Keratinocyte (primary cell): ENCODE measurements at regions not wholly inside any gene's neighbourhood (a gene's known extent, or its start where the extent isn't known, plus 50 kb on each side); places are given as distances from the start of the nearest gene placed in this dataset.
"Not testable (repeated sequence)": the region's sequence is repeated elsewhere in the genome, so short reads cannot be mapped to it uniquely, and the experiment has no call there.

Experiments
- DNase-seq: peaks from one replicate; pipeline ENCODE4 v3.0.0-alpha.2; 2011; ENCODE audit warnings: low read depth, missing footprints, low spot score
- FAIRE-seq: peaks from 2 replicates; lab custom pipeline; 2011; peaks lifted over from hg19 to GRCh38; lab: Jason Lieb, UNC
- H2AFZ ChIP-seq: 2 replicates; pipeline ENCODE4 v1.6.0; 2012; ENCODE audit warnings: low read length, control low read depth, inconsistent platforms; ENCODE audit not compliant: control insufficient read depth
- H3K27ac ChIP-seq: 2 replicates; pipeline ENCODE4 v1.5.1; 2011; ENCODE audit warnings: low read length; ENCODE audit not compliant: control insufficient read depth, insufficient read depth
- H3K27me3 ChIP-seq: 3 replicates; pipeline ENCODE4 v1.6.0; 2011; ENCODE audit warnings: low read length; ENCODE audit not compliant: control insufficient read depth, insufficient read depth; ENCODE audit errors: extremely low read depth
- H3K36me3 ChIP-seq, 2 experiments: 2 replicates in 1 of 2; 3 replicates in 1 of 2; pipeline ENCODE4 v1.5.1; 2011; ENCODE audit warnings: low read length in 2 of 2, mild to moderate bottlenecking in 1 of 2; ENCODE audit not compliant: control insufficient read depth in 2 of 2, insufficient read depth in 2 of 2; ENCODE audit errors: extremely low read depth in 1 of 2
- H3K4me1 ChIP-seq: 3 replicates; pipeline ENCODE4 v1.5.1; 2011; ENCODE audit warnings: low read length; ENCODE audit not compliant: control insufficient read depth, insufficient read depth; ENCODE audit errors: extremely low read depth
- H3K4me2 ChIP-seq: 3 replicates; pipeline ENCODE4 v1.6.0; 2011; ENCODE audit warnings: low read depth, low read length; ENCODE audit not compliant: control insufficient read depth, insufficient read depth; ENCODE audit errors: extremely low read depth
- H3K4me3 ChIP-seq, 3 experiments: fragments of 200-600 bp in 1 of 3; sonication (generic) in 1 of 3; 2 replicates in 2 of 3; 3 replicates in 1 of 3; pipeline ENCODE4 v1.5.1; 2011 to 2016; ENCODE audit warnings: low read length in 3 of 3, mild to moderate bottlenecking in 3 of 3, control low read depth in 2 of 3, inconsistent platforms in 1 of 3, low read depth in 1 of 3, mixed read lengths in 1 of 3, mixed run types in 1 of 3, moderate library complexity in 1 of 3; ENCODE audit not compliant: control insufficient read depth in 2 of 3, insufficient read depth in 2 of 3; ENCODE audit errors: extremely low read depth in 1 of 3
- H3K79me2 ChIP-seq: 2 replicates; pipeline ENCODE4 v1.6.0; 2012; ENCODE audit warnings: low read length; ENCODE audit not compliant: control insufficient read depth, insufficient read depth
- H3K9ac ChIP-seq: 3 replicates; pipeline ENCODE4 v1.6.0; 2011; ENCODE audit warnings: low read length; ENCODE audit not compliant: control insufficient read depth, insufficient read depth; ENCODE audit errors: extremely low read depth
- H3K9me1 ChIP-seq: 3 replicates; pipeline ENCODE4 v1.6.0; 2011; ENCODE audit warnings: low read length; ENCODE audit not compliant: control insufficient read depth, insufficient read depth; ENCODE audit errors: extremely low read depth
- H3K9me3 ChIP-seq: 2 replicates; pipeline ENCODE4 v1.5.1; 2012; ENCODE audit warnings: low read depth, low read length; ENCODE audit not compliant: control insufficient read depth
- H4K20me1 ChIP-seq: 3 replicates; pipeline ENCODE4 v1.6.0; 2011; ENCODE audit warnings: low read length; ENCODE audit not compliant: control insufficient read depth, insufficient read depth; ENCODE audit errors: extremely low read depth
- EZH2 ChIP-seq: IDR thresholded peaks from one replicate; pipeline ENCODE4 v1.6.1; 2012; ENCODE audit warnings: inconsistent platforms, mild to moderate bottlenecking, low read length, moderate library complexity
- dilution Hi-C: fragments of 300-500 bp; cut with MboI; formaldehyde crosslinking; loops from one replicate; pipeline ENCODE4 v1.7.0; 2020; ENCODE audit warnings: low sequenced_read_pairs; ENCODE audit not compliant: extremely low pct_ligation_motif_present
- TF ChIP-seq, protein P1 (sequence below), 3 experiments: IDR thresholded peaks in 1 of 3; conservative IDR thresholded peaks in 1 of 3; optimal IDR thresholded peaks in 1 of 3; 2 replicates in 2 of 3; 3 replicates in 1 of 3; pipeline versions ENCODE3 to v1.5.1; 2011; ENCODE audit warnings: low read length in 3 of 3, mild to moderate bottlenecking in 3 of 3, moderate library complexity in 2 of 3, control low read depth in 1 of 3, inconsistent platforms in 1 of 3; ENCODE audit not compliant: insufficient read depth in 2 of 3; ENCODE audit errors: extremely low read depth in 1 of 3

DNA sequence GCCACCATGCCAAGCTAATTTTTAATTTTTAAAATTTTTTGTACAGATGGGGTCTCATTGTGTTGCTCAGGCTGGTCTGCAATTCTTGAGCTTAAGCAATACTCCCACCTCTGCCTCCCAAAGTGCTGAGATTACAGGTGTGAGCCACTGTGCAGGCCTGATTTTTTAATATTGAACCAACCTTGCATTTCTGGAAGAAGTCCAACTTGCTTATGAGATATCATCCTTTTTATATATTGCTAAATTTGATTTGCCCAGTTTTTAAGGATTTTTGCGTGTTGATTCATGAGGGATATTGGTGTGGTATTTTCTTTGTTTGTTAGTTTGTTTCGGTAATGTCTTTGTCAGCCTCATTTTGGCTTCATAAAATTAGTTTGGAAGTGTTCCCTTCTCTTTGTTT is 196.4 kb downstream of the SEC14L1 start:
- dilution Hi-C loops, result no loop called here
- peaks cover 86% of the 10 kb centered on the region for H3K79me2 ChIP-seq
- FAIRE-seq, result no peak
- peaks cover 5 to 6% of the 10 kb centered on the region in 2 experiments for H3K36me3 ChIP-seq
- TF ChIP-seq EZH2, result no peak
- TF ChIP-seq, protein P1, sequence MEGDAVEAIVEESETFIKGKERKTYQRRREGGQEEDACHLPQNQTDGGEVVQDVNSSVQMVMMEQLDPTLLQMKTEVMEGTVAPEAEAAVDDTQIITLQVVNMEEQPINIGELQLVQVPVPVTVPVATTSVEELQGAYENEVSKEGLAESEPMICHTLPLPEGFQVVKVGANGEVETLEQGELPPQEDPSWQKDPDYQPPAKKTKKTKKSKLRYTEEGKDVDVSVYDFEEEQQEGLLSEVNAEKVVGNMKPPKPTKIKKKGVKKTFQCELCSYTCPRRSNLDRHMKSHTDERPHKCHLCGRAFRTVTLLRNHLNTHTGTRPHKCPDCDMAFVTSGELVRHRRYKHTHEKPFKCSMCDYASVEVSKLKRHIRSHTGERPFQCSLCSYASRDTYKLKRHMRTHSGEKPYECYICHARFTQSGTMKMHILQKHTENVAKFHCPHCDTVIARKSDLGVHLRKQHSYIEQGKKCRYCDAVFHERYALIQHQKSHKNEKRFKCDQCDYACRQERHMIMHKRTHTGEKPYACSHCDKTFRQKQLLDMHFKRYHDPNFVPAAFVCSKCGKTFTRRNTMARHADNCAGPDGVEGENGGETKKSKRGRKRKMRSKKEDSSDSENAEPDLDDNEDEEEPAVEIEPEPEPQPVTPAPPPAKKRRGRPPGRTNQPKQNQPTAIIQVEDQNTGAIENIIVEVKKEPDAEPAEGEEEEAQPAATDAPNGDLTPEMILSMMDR (optimal IDR thresholded peaks at IDR 0.05 in 1 of 3, IDR thresholded peaks at IDR 0.05 in 1 of 3, conservative IDR thresholded peaks at IDR 0.05 in 1 of 3; ENCODE audit: extremely low read depth in 1 of 3, insufficient read depth in 2 of 3, low read length in 3 of 3), result no peak
- no peak for DNase-seq
- peaks cover 1% of the 10 kb centered on the region for H3K9me1 ChIP-seq
- H3K4me1 ChIP-seq, result peaks cover 19% of the 10 kb centered on the region
- no peak overlapping the region for H3K4me3 ChIP-seq
- H3K27me3 ChIP-seq, result no peaks in the 10 kb centered on the region
- no peaks in the 10 kb centered on the region for H3K9me3 ChIP-seq
- no peak overlapping the region for H3K27ac ChIP-seq
- no peak overlapping the region for H3K9ac ChIP-seq
- no peak overlapping the region for H2AFZ ChIP-seq
- H4K20me1 ChIP-seq, result peaks cover 14% of the 10 kb centered on the region
- no peak overlapping the region for H3K4me2 ChIP-seq

GRCh38 chr17:77341069-77341541 is 200.3 kb downstream of the SEC14L1 start:
- Histone ChIP-seq H3K36me3 (peaks cover 4 to 14% of the 10 kb centered on the region in 2 experiments), H4K20me1 (peaks cover 25% of the 10 kb centered on the region), H2AFZ (no peak overlapping the region), H3K9me3 (no peaks in the 10 kb centered on the region), H3K4me3 (no peak overlapping the region), H3K4me2 (no peak overlapping the region), H3K9ac (no peak overlapping the region), H3K27me3 (no peaks in the 10 kb centered on the region), H3K79me2 (peaks cover 91% of the 10 kb centered on the region), H3K27ac (no peak overlapping the region), H3K9me1 (peaks cover 3% of the 10 kb centered on the region), H3K4me1 (peaks cover 3% of the 10 kb centered on the region)
- TF ChIP-seq, protein P1 (optimal IDR thresholded peaks at IDR 0.05 in 1 of 3, IDR thresholded peaks at IDR 0.05 in 1 of 3, conservative IDR thresholded peaks at IDR 0.05 in 1 of 3; ENCODE audit: extremely low read depth in 1 of 3, insufficient read depth in 2 of 3, low read length in 3 of 3), result no peak
- TF ChIP-seq EZH2, result no peak
- DNase-seq (no peak), FAIRE-seq (no peak)
- dilution Hi-C loops, result no loop called here

- H3K27ac ChIP-seq, H3K4me1 ChIP-seq, FAIRE-seq, H3K9me3 ChIP-seq, H2AFZ ChIP-seq, H3K27me3 ChIP-seq, H3K9me1 ChIP-seq, H3K4me3 ChIP-seq, H3K9ac ChIP-seq, dilution Hi-C loops, DNase-seq, H3K4me2 ChIP-seq: not testable (repeated sequence)
- H4K20me1 ChIP-seq, result peaks cover 29% of the 10 kb centered on the region
- peaks cover 89% of the 10 kb centered on the region for H3K79me2 ChIP-seq
- H3K36me3 ChIP-seq, result peaks cover 4 to 14% of the 10 kb centered on the region in 2 experiments
Measured at GRCh38 chr17:77342656-77342990, 201.9 kb downstream of the SEC14L1 start.
